Body of pancreas (tissue), 4 donors: ENCODE measurements at regions not wholly inside any gene's neighbourhood (a gene's known extent, or its start where the extent isn't known, plus 50 kb on each side); places are given as distances from the start of the nearest gene placed in this dataset.

Experiments
- CTCF ChIP-seq, 7 experiments: fragments of 450-650 bp in 4 of 7; fragments of 200-600 bp in 3 of 7; sonication (generic) in 3 of 7; IDR thresholded peaks; one replicate each; pipeline ENCODE4 v1.5.1; 2016 to 2019; ENCODE audit warnings: antibody characterized with exemption in 7 of 7
- POLR2A ChIP-seq, 3 donors: fragments of 450-650 bp; IDR thresholded peaks; one replicate each; pipeline ENCODE4 v1.6.1; 2016; ENCODE audit warnings: antibody characterized with exemption in 3 of 3, mild to moderate bottlenecking in 2 of 3

DNA sequence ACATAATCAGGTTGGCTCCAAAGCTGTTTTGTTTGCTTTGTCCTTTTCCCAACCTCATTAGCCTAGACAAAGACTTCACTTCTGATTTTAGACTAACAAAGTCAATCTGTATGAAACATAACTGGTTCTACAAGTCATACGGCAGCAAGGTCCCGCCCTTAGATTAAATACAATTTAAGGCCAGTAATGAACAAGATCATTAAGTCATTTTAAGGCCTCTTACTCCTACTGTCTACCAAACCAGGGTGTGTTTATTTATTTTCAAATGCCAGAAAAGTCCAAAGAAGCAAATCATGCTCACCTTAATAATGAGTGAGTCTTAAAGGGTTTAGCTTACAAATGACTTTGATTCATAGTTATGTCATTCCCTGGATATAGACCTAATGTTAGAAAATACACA is 148.4 kb upstream of the ACVR2A start:
- no peak for TF ChIP-seq CTCF (IDR thresholded peaks at IDR 0.05)
- no peak for TF ChIP-seq POLR2A (IDR thresholded peaks at IDR 0.05)
